COLO829 (cell line): ENCODE measurements at regions not wholly inside any gene's neighbourhood (a gene's known extent, or its start where the extent isn't known, plus 50 kb on each side); places are given as distances from the start of the nearest gene placed in this dataset.

ENCODE experiments used
- DNase-seq: peaks from one replicate; pipeline ENCODE4 v3.0.0; 2012; ENCODE audit warnings: low spot score

- DNase-seq = no peak
Measured at GRCh38 chr17:69900101-69900500, 174.9 kb upstream of the KCNJ16 start.

DNA sequence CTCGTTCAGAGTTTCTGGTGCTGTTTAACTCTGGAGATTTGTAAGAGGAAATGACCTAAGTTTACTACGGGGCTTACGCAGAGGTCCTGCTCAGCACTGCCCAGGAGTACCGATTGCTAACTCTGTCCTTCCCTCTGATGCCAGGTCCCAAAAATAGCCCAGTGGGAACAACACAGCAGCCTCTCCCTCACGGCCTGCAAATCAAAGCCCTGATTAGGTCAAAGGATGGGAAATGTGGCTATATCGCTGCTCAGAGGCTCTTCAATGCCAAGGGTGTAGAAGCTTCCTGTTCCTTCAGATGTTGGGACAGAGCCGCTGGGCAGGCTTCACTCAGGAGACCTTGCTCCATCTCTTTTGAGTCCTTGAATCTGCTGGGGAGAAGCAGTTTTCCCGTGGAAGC lies 174.2 kb upstream of the KCNJ16 start:
- no peak for DNase-seq

DNA sequence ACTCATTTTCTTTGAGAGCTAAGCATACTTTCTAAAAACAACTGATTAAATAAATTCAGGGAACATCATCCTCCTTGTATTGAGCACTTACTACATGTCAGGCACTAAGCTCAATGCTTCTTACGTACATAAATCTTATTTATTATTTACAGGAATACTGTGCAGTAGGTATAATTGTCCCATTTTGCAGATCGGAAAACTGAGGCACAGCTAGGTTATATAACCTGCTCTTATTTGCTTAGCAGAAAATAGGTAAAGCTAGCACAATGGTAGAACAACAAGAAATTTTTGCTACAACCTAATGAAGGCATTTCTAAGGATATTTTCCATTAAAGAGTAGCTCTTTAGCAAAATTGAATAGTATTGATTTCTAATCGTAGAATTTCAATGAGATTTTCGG lies 168.7 kb upstream of the KCNJ16 start:
- DNase-seq = no peak

DNA sequence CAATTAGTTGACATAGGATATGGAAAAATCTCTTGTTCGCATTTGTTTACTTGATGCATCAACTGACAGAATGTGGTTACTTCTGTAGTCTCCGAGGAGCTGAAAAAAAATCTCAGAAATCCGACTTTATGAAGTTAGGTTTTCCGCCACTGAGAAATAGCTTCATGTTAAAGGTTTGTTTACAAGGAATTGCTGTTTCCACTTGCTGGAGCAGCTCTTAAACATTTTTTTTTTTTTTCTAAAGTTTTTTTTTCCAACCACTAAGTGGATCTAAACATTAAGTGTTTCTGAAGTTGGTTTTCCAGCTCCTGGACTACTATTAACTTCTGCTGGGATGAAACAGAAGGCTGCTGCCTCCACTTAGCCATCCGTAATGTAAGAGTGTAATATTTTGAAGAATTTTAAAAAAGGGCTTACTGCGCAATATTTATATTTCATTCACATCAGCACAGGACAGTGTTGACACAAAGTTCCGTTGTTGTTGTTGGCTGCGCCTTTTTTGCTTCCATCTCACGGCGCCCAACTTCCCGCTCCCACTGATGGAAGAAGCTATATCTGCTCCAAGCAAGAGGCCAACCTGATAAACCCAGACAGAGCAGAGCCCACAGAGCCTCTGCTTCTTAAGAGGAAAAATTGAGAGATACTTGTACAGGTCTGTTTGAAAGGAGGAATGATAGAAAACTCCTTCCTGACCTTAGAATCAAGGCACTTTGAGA lies 167.7 kb upstream of the KCNJ16 start:
- DNase-seq = no peak

GRCh38 chr17:69908626-69909368 lies 166.2 kb upstream of the KCNJ16 start:
- DNase-seq = no peak

GRCh38 chr17:69909389-69909788 lies 165.6 kb upstream of the KCNJ16 start:
- no peak for DNase-seq

DNA sequence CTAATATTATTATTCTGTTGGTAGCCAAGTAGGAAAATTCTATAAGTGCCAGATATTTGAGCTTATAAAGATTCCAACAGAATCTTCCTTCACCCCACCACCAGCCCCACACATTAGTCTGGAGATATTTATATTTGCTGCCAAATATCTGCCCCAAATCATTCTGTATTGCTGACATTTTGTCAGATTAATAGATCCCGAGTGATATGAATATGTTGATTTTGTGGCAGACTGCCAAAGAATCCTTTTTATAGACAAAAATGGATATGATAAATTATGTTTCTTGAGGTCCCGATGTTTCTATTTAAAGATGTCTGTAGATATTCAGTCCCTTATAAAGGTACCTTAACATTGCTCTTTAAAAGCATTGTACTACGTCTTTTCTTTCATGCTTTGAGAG lies 162.2 kb upstream of the KCNJ16 start:
- no peak for DNase-seq

DNA sequence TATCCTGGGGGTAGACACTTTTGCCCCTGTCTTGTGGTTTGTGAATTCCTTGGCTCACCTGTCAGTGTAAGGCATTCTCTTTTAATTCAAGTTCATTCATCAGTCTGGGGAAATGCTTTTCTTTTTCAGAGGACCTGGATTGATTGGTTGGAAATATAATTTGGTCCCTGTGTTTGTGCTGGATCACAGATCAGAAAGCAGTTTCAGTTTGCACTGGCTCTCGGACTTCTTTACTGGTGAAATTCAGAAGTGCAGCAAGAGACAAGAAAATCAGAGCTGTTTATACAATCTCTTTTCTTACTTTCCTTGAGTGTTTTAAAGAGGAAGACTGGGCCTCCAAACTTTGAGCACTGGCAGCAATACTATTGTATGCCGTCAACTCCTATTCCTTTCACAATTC lies 161.8 kb upstream of the KCNJ16 start:
- no peak for DNase-seq

DNA sequence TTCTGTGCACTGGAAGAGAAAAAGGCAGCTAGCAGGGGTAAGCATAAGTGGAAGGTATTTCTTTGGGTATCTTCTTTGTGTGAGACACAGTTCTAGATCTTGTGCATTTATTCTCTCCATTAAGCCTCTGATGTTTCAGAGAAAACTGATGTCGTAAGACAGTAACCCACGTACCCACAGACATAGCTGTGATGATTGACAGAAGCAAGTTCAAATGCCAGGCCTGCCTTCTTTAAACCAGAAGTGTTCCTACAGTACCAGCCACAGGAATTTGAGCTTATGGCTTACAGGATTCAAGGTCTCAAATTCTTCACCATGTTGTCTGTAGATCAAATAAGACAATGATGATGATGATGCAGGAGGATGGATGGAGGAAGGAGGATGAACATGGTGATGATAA lies 161.4 kb upstream of the KCNJ16 start:
- DNase-seq = no peak

- no peak for DNase-seq
Measured at GRCh38 chr17:69914520-69914919, 160.5 kb upstream of the KCNJ16 start.

DNA sequence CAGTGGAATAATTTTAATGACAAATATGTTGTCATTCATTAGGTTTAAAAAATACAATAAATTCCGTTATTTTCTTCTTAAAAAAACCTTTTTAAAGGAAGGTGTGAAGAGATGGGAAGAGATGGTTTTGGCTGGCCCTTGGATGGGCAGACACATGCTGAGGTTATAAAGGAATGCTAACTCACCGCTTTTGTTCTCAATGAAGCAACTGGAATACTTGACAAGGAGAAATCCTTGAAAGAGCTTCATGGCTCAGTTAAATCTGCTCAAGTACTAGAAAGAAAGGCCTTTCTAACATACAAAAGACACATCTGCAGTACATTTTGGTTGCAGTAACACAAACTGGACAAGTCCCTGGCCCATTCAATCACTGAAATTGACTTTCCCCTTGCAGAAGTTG lies 158.3 kb upstream of the KCNJ16 start:
- no peak for DNase-seq

DNA sequence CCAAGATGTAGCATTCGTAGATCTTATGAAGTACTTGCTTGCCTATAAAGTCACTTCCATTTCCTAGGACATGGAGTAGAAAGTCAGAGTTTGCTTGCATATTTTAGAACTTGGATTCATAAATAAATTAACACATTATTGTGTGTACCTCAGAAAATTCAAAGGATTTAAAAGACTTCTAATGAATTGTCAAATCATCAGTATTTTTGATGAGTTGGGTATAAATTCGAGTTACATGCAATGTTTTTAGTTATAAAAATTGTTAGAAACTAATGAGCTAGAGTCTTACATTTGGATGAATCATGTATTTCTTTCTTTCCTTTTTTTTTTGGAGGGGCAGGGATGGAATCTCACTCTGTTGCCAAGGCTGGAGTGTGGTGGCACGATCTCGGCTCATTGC lies 156.9 kb upstream of the KCNJ16 start:
- DNase-seq = no peak

- DNase-seq = no peak
Measured at GRCh38 chr17:69919789-69920188, 155.2 kb upstream of the KCNJ16 start.

GRCh38 chr17:69921046-69921445 lies 154.0 kb upstream of the KCNJ16 start:
- no peak for DNase-seq

- no peak for DNase-seq
Measured at GRCh38 chr17:69928611-69929010, 146.4 kb upstream of the KCNJ16 start.

DNA sequence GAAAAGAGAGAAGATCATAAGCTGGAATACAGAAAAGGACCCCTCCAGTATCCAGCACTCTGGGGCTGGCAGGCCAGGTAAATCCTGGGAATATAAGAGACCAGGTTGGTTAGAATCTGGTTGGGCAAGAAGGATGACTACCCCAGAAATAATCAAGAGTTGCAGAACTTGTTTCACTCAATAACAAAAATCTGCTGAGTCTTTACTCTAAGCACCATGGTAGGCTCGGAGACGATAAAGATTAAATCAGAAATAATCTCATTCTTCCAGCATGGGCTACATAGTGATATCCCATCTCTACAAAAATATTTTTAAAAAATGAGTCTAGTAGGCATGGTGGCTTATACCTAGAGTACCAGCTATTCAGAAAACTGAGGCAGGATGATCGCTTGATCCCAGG lies 138.0 kb upstream of the KCNJ16 start:
- DNase-seq = no peak

GRCh38 chr17:69943058-69943457 lies 132.0 kb upstream of the KCNJ16 start:
- DNase-seq = no peak

DNA sequence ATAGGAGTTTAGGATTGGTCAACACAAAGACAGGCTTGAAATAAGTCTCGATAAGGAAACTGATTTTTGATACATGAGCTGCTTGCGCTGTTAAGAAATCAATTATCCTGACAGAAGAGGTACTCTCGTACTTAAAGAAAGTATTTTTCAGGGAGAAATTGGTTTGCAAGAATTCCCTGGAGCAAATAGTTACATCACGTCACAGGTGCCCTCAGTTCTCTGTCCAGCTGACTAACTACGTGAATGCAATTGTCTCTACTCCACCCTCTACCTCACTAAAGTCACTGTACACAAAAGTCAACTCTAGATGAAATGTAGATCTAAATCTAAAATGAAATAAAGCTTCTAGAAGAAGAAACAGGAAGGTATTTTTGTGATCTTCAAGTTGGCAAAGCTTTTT lies 130.6 kb upstream of the KCNJ16 start:
- no peak for DNase-seq

GRCh38 chr17:69945698-69946185 lies 129.3 kb upstream of the KCNJ16 start:
- DNase-seq = no peak

DNA sequence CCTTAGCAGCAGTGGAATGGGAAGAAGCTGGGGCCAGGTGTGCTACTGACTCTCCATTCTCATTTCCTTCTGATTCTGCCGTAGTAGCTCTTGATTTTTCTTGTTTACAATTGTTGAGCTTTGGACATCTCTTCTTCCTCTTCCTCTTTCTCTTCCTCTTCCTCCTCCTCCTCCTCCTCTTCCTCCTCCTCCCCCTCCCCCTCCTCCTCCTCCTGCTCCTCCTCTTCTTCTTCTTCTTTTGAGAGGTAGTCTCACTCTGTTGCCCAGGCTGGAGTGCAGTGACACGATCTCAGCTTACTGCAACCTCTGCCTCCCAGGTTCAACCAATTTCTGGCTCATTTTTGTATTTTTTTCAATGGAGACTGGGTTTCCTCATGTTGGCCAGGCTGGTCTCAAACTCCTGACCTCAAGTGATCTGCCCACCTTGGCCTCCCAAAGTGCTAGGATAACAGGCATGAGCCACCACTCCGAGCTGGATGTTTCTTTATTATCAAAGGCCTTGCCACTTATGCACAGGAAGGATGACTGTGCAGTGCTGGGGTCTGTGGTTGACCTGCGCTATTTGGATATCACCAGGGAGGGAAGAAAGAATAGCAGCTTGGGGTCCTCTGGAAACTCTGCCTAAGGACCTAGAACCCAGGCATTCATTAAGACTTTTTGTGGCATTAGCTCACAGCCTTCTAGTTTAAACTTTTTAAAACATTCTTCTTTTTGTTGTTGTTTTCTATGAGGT lies 127.8 kb upstream of the KCNJ16 start:
- DNase-seq = no peak

DNA sequence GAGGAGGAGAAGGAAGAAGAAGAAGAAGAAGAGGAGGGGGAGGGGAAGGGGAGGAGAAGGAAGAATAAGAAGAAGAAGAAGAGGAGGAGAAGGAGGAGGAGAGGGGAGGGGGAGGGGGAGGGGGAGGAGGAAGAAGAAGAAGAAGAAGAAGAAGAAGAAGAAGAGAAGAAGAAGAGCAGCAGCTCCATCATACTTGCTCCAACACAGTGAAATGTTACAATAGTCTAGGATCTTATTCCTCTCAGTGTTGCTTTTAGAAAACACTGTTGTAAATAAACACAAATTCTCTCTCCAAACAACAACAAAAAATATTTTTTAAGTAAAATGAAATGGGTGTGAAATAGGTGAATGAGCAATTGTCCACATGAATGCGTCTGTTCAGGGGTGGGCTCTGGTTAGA lies 126.6 kb upstream of the KCNJ16 start:
- DNase-seq = no peak

- no peak for DNase-seq
Measured at GRCh38 chr17:69949496-69949895, 125.5 kb upstream of the KCNJ16 start.
